CD4-positive, alpha-beta T cell (primary cell): ENCODE measurements at regions not wholly inside any gene's neighbourhood (a gene's known extent, or its start where the extent isn't known, plus 50 kb on each side); places are given as distances from the start of the nearest gene placed in this dataset.

Experiments used
- ATAC-seq: fragments of 200-7000 bp; cut with Tn5 transposase; one replicate; pipeline ENCODE4 v1.10.0; 2022; ENCODE audit warnings: mild to moderate bottlenecking; ENCODE audit not compliant: poor library complexity
- CTCF ChIA-PET: fragments of 350-600 bp; sonication (Branson Sonifier 250); formaldehyde crosslinking; loops from one replicate; lab custom pipeline; 2021; ENCODE audit warnings: antibody characterized with exemption, inconsistent platforms; lab: Charles Lee
- POLR2A ChIA-PET: fragments of 350-600 bp; sonication (Branson Sonifier 250); formaldehyde crosslinking; loops from one replicate; lab custom pipeline; 2021; ENCODE audit warnings: antibody characterized with exemption, inconsistent platforms; lab: Charles Lee
- DNase-seq, 14 experiments: peaks; one replicate each; pipeline ENCODE4 v3.0.0-alpha.2; 2013 to 2020; ENCODE audit warnings: mixed read lengths in 2 of 14
- H3K27ac ChIP-seq, 2 donors: one replicate each; pipeline versions ENCODE4 v1.5.1 to v1.7.0; 2013; ENCODE audit warnings: low read length in 2 of 2, low read depth in 1 of 2, mild to moderate bottlenecking in 1 of 2
- H3K27me3 ChIP-seq, 2 experiments: 1 replicate in 1 of 2; 2 replicates in 1 of 2; pipeline versions ENCODE4 v1.6.1 to v1.7.0; 2013; ENCODE audit warnings: low read length in 2 of 2, control low read depth in 1 of 2, mild to moderate bottlenecking in 1 of 2, moderate library complexity in 1 of 2; ENCODE audit not compliant: insufficient read depth in 2 of 2, control insufficient read depth in 1 of 2
- H3K36me3 ChIP-seq: one replicate; pipeline ENCODE4 v1.6.1; 2013; ENCODE audit warnings: low read length, control low read depth; ENCODE audit not compliant: insufficient read depth
- H3K4me1 ChIP-seq: one replicate; pipeline ENCODE4 v1.6.1; 2013; ENCODE audit warnings: low read length, control low read depth; ENCODE audit not compliant: insufficient read depth
- H3K4me3 ChIP-seq: one replicate; pipeline ENCODE4 v1.5.1; 2013; ENCODE audit warnings: mild to moderate bottlenecking, low read length, moderate library complexity
- H3K9me3 ChIP-seq, 2 experiments: 1 replicate in 1 of 2; 2 replicates in 1 of 2; pipeline versions ENCODE4 v1.6.1 to v1.7.0; 2013; ENCODE audit warnings: low read length in 2 of 2, mild to moderate bottlenecking in 2 of 2, control low read depth in 1 of 2, moderate library complexity in 1 of 2; ENCODE audit not compliant: control insufficient read depth in 1 of 2, insufficient read depth in 1 of 2
- H3K27ac Mint-ChIP-seq: one replicate; pipeline ENCODE4 v1.8.0; 2020; ENCODE audit warnings: mixed read lengths
- H3K27me3 Mint-ChIP-seq: one replicate; pipeline ENCODE4 v1.8.0; 2021; ENCODE audit warnings: mixed read lengths
- H3K36me3 Mint-ChIP-seq: one replicate; pipeline ENCODE4 v1.8.0; 2021; ENCODE audit warnings: low read depth, mixed read lengths
- H3K4me1 Mint-ChIP-seq: one replicate; pipeline ENCODE4 v1.8.0; 2021; ENCODE audit warnings: low read depth, mixed read lengths
- H3K4me3 Mint-ChIP-seq: one replicate; pipeline ENCODE4 v1.8.0; 2020; ENCODE audit warnings: mild to moderate bottlenecking, mixed read lengths
- H3K9me3 Mint-ChIP-seq: one replicate; pipeline ENCODE4 v1.8.0; 2020; ENCODE audit warnings: mixed read lengths
- CTCF ChIP-seq: fragments of 200-600 bp; IDR thresholded peaks from one replicate; pipeline ENCODE4 v1.8.0; 2022; ENCODE audit warnings: antibody characterized with exemption, mild to moderate bottlenecking
- intact Hi-C, 2 experiments: fragments of 100-400 bp; cut with DNase I in 1 of 2; cut with micrococcal nuclease in 1 of 2; formaldehyde crosslinking; loops; one replicate each; pipeline versions ENCODE4 v1.15.1 to v1.9.0; 2023 to 2025; cut with DNase I, micrococcal nuclease

GRCh38 chr4:29966386-29966785 is 753.8 kb upstream of the PCDH7 start:
- Mint-ChIP-seq H3K4me1 (no peaks in the 10 kb centered on the region), H3K27me3 (no peaks in the 10 kb centered on the region), H3K36me3 (no peaks in the 10 kb centered on the region), H3K4me3 (no peak overlapping the region), H3K27ac (no peak overlapping the region), H3K9me3 (peaks cover 14% of the 10 kb centered on the region)
- peaks cover 0 to under 1% of the 10 kb centered on the region in 2 experiments for H3K9me3 ChIP-seq
- no peaks in the 10 kb centered on the region for H3K4me1 ChIP-seq
- intact Hi-C loops, result no loop called here
- no peak for DNase-seq
- POLR2A ChIA-PET, result no interaction called here
- H3K27me3 ChIP-seq, result no peaks in the 10 kb centered on the region
- no peak overlapping the region for H3K4me3 ChIP-seq
- H3K36me3 ChIP-seq, result no peaks in the 10 kb centered on the region
- TF ChIP-seq CTCF, result no peak
- no peak overlapping the region for H3K27ac ChIP-seq
- CTCF ChIA-PET, result no interaction called here
- no peak for ATAC-seq

GRCh38 chr4:29970626-29971025 is 749.5 kb upstream of the PCDH7 start:
- Histone ChIP-seq H3K27ac (no peak overlapping the region), H3K36me3 (no peaks in the 10 kb centered on the region), H3K27me3 (no peaks in the 10 kb centered on the region), H3K9me3 (no peaks in the 10 kb centered on the region), H3K4me1 (no peaks in the 10 kb centered on the region), H3K4me3 (no peak overlapping the region)
- ATAC-seq (no peak), DNase-seq (no peak)
- no peaks in the 10 kb centered on the region for H3K4me1 Mint-ChIP-seq
- no peak overlapping the region for H3K4me3 Mint-ChIP-seq
- no peaks in the 10 kb centered on the region for H3K36me3 Mint-ChIP-seq
- H3K27ac Mint-ChIP-seq, result no peak overlapping the region
- H3K9me3 Mint-ChIP-seq, result peaks cover 8% of the 10 kb centered on the region
- CTCF ChIA-PET, result no interaction called here
- intact Hi-C loops, result no loop called here
- H3K27me3 Mint-ChIP-seq, result no peaks in the 10 kb centered on the region
- no peak for TF ChIP-seq CTCF
- POLR2A ChIA-PET, result no interaction called here

GRCh38 chr4:29972121-29972520 is 748.0 kb upstream of the PCDH7 start:
- POLR2A ChIA-PET, result no interaction called here
- H3K4me1 ChIP-seq, result no peaks in the 10 kb centered on the region

More at GRCh38 chr4:29972121-29972520, 748.0 kb upstream of the PCDH7 start:
- H3K9me3 Mint-ChIP-seq, result peaks cover 11% of the 10 kb centered on the region
- ATAC-seq (no peak), DNase-seq (no peak)
- H3K27me3 Mint-ChIP-seq, result no peaks in the 10 kb centered on the region
- CTCF ChIA-PET, result no interaction called here
- Histone ChIP-seq H3K36me3 (no peaks in the 10 kb centered on the region), H3K27ac (no peak overlapping the region), H3K4me3 (no peak overlapping the region), H3K9me3 (no peaks in the 10 kb centered on the region), H3K27me3 (no peaks in the 10 kb centered on the region)
- no peak for TF ChIP-seq CTCF
- no peaks in the 10 kb centered on the region for H3K4me1 Mint-ChIP-seq
- intact Hi-C loops, result no loop called here
- no peaks in the 10 kb centered on the region for H3K36me3 Mint-ChIP-seq
- H3K27ac Mint-ChIP-seq, result no peak overlapping the region
- H3K4me3 Mint-ChIP-seq, result no peak overlapping the region
